ENCODE measurements at regions not wholly inside any gene's neighbourhood (a gene's known extent, or its start where the extent isn't known, plus 50 kb on each side); places are given as distances from the start of the nearest gene placed in this dataset.

- TF ChIP-seq CTCF (IDR thresholded peaks at IDR 0.05) (no peak), POLR2A (IDR thresholded peaks at IDR 0.05) (no peak)
- Histone ChIP-seq H3K4me1 (no peaks in the 10 kb centered on the region), H3K27me3 (no peaks in the 10 kb centered on the region), H3K27ac (no peak overlapping the region), H3K4me3 (no peak overlapping the region), H3K36me3 (no peaks in the 10 kb centered on the region), H3K9me3 (peaks cover 0 to 2% (median 0%) of the 10 kb centered on the region in 12 donors)
- ATAC-seq (no peak), DNase-seq (no peak)
- intact Hi-C loops (cut with DNase I), result no loop called here
- WGBS, 4 donors, result 33 to 49% (median 44%) methylated on average over 1 of the region's 1 CpG
These were observed 219.0 kb upstream of the ONECUT1 start for GRCh38 chr15:53009093-53009492.

GRCh38 chr15:53000409-53000808 lies 210.3 kb upstream of the ONECUT1 start:
- intact Hi-C loops (cut with DNase I), result no loop called here
- 48 to 65% (median 56%) methylated on average over 4 of the region's 4 CpGs for WGBS, 4 donors

GRCh38 chr15:52997123-52997522 lies 207.0 kb upstream of the ONECUT1 start:
- Histone ChIP-seq H3K36me3 (no peaks in the 10 kb centered on the region), H3K9me3 (peaks cover 0 to 27% (median 8%) of the 10 kb centered on the region in 12 donors), H3K27ac (no peak overlapping the region), H3K4me1 (no peaks in the 10 kb centered on the region), H3K4me3 (no peak overlapping the region), H3K27me3 (peaks cover 0 to 5% (median 0%) of the 10 kb centered on the region in 9 donors)
- DNase-seq (no peak), ATAC-seq (no peak)
- TF ChIP-seq CTCF (IDR thresholded peaks at IDR 0.05), result no peak
- no peak for TF ChIP-seq POLR2A (IDR thresholded peaks at IDR 0.05)
- intact Hi-C loops (cut with DNase I), result no loop called here

More at GRCh38 chr15:53000409-53000808, 210.3 kb upstream of the ONECUT1 start:
- no peak for DNase-seq
- Histone ChIP-seq H3K4me3 (no peak overlapping the region), H3K4me1 (no peaks in the 10 kb centered on the region), H3K27ac (no peak overlapping the region), H3K36me3 (no peaks in the 10 kb centered on the region), H3K27me3 (peaks cover 0 to 5% (median 0%) of the 10 kb centered on the region in 9 donors), H3K9me3 (no peaks in the 10 kb centered on the region)
- TF ChIP-seq CTCF (IDR thresholded peaks at IDR 0.05), result no peak
- TF ChIP-seq POLR2A (IDR thresholded peaks at IDR 0.05), result no peak
- no peak for ATAC-seq

GRCh38 chr15:52994290-52994689 lies 204.2 kb upstream of the ONECUT1 start:
- no peaks in the 10 kb centered on the region for H3K36me3 ChIP-seq
- peaks cover 0 to 29% (median 8%) of the 10 kb centered on the region in 12 donors for H3K9me3 ChIP-seq
- DNase-seq, result no peak
- TF ChIP-seq POLR2A (IDR thresholded peaks at IDR 0.05) (no peak), CTCF (IDR thresholded peaks at IDR 0.05) (no peak)
- H3K4me1 ChIP-seq, result no peaks in the 10 kb centered on the region
- 71 to 80% (median 75%) methylated on average over 1 of the region's 1 CpG for WGBS, 4 donors
- peaks cover 0 to 5% (median 0%) of the 10 kb centered on the region in 9 donors for H3K27me3 ChIP-seq
- ATAC-seq, result no peak
- intact Hi-C loops (cut with DNase I), result no loop called here
- no peak overlapping the region for H3K27ac ChIP-seq
- H3K4me3 ChIP-seq, result no peak overlapping the region
